ENCODE measurements at regions not wholly inside any gene's neighbourhood (a gene's known extent, or its start where the extent isn't known, plus 50 kb on each side); places are given as distances from the start of the nearest gene placed in this dataset.
"Not testable (repeated sequence)": the region's sequence is repeated elsewhere in the genome, so short reads cannot be mapped to it uniquely, and the experiment has no call there.

DNA sequence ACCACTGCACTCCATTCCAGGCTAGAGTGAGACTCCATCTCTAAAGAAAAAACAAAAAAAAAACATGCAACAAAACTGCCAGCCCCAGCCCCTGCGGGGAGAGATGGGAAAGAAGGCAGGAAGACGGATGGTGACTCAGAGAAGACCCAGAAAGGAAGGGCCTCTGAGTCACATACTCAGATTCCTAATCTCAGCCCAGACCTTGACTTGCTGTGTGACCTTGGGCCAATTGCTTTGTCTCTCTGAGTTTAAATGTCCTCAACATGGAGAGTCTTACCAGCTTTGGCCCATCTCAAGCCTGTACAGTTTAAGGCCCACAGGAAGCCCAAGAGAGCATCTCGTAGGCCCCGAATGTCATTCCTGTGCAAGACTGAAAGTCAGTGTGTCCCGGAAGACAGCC lies 86.5 kb upstream of the LHX1 start:
- no peak for DNase-seq

DNA sequence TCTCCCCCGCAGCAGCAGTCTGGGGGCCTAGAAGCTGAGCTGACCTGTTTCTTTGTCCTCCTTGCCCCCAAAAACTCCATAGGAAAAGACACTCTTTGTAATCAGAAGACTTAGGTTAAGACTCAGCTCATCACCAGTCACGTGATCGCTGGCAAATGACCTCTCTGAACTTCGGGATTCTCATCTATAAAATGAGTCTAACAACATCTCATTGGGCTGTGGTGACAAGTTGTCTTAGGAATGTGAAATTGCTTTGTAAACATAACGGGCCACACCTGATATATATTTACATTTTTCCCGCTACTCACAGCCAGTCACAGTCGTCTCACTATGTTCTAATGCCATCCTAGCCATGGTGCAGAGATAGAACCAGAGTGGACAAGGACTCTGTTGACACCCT lies 86.0 kb upstream of the LHX1 start:
- DNase-seq = no peak

DNA sequence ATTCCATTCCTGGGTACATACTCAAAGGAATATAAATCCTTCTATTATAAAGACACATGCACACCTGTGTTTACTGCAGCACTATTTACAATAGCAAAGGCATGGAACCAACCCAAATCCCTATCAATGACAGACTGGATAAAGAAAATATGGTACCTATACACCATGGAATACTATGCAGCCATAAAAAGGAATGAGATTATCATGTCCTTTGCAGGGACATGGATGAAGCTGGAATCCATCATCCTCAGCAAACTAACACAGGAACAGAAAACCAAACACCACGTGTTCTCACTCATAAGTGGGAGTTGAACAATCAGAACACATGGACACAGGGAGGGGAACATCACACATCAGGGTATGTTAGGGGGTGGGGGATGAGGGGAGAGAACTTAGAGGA lies 84.8 kb upstream of the LHX1 start:
- DNase-seq = not testable (repeated sequence)

DNA sequence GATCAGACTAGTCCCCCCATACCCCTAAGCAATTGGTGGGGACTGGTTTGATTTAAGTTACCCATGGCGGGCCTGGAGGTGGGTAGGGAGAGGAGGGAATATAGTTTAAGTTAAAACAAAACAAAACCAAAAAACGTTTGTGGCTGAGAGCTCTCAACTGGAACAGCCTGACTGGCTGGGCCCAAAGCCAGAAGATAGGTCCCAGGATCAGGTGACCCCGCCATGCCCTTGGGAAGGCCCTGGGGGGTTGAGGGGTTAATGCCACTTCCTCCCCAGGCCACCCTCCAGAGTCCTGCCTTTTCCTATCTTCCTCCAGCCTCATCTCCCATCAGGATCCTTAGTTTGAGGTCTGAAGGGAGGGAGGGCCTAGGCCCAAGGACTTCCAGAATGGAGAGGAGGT lies 82.3 kb upstream of the LHX1 start:
- DNase-seq = no peak

DNA sequence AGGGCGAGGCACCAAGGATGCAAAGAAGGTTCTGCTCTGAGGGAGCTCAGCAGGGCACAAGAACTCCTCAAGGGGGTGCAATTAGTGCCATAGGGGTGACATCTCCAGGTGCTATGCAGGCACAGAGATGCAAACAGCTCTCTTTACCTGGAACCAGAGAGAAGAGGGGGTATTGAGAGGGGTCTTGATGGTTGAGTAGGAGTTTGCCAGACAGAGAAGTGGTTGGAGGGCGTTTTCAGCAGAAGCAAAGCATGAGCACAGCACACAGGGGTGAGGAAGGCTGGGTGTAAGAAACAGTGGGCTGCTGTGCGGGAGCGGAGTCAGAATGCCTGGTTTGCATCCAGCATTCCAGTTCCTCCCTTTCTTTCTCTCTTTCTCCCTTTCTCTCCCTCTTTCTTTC lies 81.8 kb upstream of the LHX1 start:
- DNase-seq = no peak

DNA sequence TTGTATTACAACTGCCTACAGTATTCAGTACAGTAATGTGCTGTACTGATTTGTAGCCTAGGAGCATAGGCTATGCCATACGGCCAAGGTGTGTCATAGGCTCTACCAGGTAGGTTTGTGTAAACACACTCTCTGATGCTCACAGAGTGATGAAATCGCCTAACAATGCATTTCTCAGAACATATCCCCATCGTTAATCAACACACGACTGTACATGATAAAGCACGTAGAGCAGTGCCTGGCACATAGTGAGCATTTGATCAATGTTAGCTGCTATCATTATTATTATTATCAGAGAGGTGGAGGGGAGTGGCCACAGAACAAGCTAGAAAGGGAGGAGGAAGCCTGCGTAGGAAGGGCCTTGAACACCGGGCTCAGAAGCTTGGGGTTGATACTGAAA lies 81.1 kb upstream of the LHX1 start:
- no peak for DNase-seq

DNA sequence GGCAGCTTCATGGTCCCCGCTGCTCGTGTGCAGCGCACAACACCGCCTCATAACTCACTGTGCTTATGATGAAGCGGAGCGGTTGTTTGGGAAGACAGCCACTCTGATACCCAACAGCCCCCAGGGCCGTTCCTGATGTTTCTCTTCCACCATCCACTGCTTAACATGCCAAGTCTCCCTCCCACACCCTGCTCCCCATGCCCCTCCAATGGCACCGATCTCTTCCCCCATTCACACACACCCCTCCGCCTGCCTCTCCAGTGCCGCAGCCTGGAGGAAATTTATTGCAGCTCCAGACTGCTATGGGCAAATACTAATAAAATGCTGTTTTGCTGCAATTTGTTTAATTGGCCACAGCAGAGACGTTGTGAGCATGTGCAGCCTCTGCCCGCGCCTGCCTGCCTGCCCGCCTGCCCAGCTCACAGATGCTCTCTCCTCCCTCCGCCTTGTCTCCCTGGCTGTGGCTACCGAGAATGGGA lies 80.3 kb upstream of the LHX1 start:
- no peak for DNase-seq

DNA sequence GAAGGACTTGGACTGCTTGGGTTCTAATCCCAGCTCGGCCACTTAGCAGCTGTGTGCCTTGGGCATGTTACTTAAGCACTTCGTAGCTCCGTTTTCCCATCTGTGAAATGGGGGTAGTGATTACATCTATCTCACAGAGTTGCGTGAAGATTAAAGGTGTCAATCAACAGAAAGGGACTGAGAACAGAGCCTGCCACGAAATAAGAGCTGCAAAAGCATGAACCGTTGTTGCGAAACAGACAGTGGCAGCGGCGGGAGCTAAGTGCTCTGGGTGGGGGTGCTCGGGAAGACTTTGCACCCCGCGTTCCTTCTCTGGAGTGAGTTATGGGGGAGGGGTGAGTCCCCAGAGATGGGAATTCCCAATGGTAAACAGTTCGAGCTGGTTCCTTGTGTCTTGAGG lies 79.6 kb upstream of the LHX1 start:
- DNase-seq = no peak

DNA sequence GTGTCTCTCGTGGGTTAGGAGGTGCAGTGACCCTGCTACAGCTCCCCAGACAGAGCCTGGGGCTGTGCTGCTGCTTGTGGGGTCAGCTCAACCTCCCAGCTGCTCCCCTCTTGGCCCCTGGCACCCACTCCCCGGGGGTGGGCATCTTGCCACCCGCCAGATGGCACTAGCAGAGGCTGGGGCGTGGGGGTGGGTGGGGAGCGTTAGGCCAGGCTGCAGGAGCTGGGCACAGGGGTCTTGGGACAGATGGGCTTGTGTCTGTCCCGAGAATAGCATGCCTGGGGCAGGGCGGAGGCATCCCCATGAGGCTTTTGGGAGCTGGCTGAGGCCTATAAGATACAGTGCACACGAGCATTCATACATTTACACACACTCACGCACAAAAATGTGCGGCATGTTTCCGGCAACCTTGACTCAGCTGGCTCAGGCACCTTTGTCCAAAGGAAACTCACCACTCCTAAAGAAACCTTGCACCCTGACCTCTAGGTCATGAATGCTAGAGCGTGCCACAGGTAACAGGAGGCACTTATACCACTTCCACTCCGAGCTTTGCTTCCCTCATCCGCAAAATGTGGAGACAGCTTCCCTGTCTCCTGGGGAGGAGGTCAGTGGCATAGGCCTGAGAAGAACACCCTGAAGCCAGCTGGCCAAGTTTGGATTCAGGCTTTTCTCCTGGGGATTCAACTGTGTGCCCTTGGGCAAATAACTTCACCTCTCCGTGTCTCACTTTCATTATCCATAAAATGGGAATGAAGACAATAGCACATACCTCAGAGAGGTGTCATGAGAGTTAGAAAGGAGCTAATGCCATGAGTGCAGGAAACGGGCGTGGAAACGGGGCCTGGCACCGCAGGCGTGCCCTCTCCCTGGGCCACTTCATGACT lies 78.9 kb upstream of the LHX1 start:
- no peak for DNase-seq

DNA sequence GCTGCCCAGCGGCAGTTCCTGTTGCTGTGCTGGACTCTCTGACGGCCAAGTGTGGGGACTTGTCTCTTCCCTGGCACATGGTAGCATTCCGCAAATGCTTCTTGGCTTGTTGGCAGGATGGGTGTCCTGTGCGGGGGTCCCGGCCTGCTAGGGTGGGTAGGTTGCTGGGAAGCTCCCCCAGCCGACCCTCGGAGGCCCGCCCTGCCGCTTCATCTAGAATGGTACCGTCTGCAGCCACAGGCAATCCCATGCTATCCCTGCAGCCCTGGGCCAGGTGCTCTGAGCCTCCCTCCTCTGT lies 78.3 kb upstream of the LHX1 start:
- no peak for DNase-seq

DNA sequence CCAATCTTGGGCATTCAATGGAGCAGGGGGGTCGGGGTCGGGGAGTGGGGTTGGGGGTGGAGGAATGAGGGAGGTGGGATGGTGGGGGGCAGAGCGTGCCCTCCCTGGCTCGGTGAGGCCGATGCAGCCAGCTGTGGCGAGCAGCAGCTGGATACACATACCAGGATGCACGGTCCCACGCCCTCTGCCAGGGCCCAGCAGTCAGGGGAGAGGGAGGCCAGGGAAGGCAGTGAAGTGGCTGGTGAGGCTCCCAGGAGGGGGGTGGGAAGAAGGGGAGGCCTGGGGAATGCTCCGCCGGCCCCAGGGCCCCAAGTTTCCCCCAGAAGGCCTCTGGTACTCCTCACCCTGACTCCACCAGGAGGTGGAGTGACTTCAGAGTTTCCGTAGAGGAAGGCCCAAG lies 77.6 kb upstream of the LHX1 start:
- DNase-seq = no peak

DNA sequence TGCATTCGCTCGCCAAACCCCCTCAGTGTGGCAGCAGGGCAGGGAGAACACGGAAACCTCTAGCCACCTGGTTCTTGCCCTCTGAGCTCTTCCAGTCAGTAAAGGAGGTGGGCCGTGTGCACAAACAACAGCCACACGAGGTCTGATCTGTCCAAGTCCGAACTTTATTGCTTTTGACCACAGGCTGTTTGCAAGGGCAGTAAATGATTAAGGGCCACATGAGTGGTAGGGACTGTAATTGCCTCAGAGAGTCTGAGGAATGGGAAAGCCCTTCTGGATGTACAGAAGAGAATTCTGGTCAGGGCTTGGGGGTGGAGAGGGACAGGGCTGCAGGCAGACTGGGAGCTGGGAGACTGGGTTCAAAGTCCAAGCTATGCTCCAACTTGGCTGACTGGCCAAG lies 75.7 kb upstream of the LHX1 start:
- DNase-seq = no peak

DNA sequence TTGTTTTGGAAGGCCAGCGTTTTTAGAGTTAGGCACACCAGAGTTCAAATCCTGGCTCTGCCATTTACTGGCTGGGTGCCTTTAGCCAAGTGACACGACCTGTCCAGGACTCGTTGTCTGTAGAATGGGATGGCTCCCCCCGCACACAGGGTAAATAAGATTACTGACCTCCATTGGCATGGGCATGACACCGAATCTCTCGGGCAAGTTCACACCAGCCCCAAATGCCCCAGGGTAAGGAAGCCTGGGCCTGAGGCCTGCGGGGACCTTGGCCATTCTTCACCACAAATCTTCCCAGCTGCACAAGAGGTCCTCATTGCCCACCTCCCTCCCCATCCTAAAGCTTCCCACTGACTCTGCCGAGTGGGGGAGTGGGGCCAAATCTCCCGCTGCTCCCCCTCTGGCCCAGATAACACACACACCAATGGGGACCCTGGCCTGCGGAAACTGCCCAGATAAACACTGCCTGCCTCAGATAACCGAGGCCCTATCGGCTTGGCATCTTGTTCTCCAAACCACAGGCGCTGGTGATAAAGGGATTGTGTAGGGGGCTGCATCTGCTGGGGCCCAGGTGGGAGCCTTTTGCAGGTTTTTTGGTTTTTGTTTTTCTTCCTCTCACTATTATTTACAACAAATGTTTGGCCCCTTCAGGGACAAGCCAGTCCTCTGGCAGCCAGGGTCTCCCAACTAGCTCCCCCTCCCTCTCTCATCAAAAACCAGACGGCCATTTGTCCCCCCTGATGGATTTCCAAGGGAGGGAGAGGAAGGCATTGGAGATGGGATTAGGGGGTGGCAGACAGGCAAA lies 75.0 kb upstream of the LHX1 start:
- DNase-seq = no peak

DNA sequence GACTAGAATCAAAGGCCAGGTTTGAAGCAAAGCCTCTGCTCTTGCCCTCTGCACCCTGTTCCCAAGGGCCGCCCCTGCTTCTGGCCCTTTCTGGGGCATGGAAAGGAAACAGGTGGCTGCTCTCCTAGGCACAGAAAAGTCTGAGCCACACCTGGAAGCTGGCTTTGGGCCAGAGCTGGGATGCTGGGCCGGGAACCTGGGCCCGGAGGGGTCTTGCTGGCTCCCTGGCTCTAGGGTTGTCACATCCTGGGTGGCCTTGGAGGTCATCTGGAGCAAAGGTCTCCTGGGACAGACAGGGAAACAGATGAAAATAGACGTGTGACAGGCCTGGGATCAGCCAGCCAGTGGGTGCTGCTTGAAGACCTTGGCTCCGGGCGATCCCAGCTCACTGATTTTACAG lies 74.1 kb upstream of the LHX1 start:
- DNase-seq = no peak

DNA sequence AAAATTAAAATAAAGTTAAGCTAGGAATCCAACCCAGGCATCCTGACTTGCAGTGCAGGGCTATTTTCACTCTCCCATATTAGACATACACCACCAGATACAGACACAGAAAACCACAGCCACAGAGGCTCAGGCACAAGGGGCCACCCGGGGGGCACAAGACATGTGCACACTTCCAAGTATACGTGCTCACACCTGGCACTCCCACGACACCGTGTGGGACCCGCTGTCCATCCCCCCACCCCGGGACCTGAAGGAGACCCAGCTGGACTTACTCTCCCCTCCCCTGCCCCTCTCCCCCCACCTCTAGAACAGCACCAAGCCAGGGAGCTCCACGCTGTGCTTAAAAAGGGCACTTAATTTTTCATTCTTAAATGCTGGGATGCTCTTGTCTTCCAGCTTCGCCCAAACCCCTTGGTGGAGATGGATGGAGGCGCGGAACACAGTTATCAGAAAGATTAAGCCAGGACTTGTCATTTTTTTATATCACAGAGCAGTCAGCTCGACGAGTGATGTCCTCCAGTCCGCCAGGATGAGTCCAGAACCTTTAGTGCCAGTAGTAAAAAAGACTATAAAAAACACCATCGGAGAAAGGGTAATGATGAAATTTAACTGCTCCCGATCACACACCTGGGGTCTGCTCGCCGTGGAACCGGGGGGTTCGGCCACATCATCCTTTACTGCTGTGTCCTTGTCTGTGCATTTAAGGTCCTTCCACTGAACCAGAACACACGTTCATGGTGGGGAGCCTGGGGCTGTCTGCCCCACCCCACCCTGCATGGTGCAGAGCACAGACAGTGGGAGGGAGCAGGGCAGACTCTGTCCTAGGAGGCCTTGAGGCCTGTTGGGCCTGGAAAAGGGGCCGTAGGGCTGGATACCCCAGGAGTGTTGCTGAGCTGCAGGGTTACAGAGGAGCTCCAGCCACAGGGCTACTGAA lies 73.3 kb upstream of the LHX1 start:
- DNase-seq = no peak

DNA sequence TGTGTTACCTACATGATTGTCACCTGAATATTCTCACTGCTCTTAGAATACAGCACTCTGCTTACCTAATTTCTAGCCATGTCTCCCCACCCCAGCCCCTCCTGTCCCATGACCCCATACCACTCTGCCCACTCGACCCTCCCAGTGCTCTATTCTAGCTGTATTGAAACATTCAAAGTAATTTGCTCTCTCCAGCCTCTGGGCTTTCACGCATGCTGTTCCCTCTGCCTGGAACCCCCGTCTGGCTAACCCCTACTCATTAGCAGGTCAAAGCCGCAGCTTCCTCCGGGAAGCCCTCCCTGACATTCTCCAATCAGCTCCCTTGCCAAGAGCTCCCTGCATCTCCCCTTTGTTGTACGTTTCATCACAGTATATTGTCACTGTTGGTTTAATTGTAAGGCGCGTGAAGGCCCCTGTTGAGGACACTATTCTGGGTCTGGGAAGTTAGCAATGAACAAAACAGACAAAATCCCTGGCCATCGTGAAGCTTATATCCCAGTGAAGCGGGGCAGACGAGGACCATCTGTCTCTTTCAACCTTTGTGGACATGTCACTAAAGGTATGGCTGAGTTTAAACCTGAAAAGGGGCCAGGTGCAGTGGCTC lies 72.3 kb upstream of the LHX1 start:
- no peak for DNase-seq

DNA sequence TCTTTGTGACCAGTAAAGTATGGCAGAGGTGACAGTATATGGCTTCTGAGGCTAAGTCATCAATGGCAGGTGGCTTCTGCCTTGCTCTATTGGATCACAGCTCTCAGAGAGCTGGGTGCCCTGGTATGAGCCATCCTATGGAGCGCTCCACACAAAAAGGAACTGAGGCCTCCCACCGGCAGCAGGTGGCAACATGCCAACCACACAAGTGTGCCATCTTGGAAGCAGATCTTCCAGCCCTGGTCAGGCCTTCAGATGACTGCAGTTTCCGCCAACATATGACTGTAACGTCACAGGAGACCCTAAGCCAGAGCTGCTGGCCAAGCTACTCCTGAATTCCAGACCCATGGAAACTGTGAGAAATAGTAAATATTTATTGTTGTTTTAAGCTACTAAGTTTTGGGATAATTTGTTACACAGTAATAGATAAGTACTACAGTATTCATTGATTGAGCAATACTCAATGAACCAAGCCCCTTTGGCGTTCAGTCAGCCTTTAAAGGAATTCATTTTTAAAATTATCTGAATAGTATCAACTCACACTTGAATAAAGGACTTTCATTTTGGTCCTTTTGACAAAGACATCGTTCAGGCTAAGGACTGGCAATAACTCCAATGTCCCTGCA lies 69.4 kb upstream of the LHX1 start:
- DNase-seq = no peak

DNA sequence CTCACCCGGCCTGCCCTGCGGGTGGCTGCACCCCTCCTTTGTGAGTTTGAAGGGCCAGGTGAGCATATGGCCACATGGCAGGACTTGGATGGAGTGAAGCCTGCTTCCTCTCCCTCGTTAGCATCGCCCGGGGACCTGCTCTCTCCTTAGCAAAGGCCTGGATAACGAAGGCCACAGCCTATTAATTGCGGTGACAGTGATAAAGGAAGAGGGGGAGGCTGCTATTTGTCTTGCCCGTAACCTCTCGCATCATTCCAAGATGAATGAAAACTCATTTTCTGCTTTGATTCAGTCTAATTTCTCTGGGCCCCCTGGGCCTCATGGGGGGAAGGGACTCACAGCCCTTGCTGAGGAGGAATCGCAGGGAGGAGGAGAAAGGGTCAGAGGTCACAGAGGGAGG lies 68.5 kb upstream of the LHX1 start:
- DNase-seq = no peak

DNA sequence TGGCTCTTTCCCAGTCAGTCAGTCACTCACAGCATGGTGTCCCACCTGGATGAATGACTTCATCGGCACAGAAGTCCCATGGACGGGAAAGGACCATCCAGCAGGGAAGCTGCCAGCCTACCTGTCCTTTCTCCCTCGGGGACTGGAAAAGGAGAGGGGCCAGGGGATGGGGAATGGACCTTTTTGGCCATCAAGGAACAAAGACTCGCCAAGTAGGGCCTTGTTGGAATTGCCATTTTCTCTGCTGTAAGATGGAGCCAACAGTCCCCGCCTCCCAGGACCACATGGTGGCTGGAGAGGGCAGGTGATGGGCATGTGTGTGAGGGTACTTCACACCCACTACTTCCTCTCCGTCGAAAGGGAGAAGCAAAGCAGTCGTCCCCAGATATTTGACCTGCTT lies 67.8 kb upstream of the LHX1 start:
- no peak for DNase-seq

DNA sequence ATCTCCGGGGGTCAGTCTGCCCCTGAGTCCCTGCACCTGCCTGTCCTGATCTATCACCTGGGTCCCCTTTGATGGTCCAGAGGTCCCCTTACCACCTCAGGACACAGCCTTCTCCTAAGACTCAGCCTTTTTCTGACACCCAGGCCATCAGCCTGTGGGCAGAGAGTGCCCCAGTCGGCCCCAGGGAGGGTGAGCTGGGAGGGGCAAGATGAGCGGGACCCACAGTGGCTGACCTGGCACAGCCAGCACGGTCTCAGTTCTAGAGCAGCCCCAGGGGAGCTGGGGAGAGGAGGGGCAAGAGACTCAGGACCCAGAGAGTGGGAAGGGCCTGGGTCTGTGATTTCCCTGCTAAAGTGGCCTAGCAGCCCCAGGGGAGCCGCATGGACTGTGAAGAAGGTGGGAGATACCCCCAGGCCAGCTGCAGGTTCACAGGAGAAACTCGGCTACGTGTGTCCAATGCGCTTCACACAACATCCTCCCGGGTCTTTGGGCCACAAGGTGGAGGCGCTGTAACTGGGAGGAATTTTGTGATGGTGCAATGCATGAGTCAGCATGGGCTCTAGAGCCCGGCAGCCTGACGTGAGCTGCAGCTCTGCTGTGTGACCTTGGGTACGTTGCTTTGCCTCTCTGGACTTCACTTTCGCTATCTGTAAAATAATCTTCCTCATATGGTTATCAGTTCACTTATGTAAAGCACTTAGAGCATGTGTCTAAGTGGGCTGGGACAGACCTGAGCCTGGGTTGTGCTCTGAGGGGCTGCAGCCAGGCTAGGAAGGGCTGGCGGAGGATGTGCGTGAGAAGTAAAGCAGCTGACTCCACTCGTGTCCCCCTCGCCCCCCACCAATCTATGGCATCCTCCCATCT lies 67.2 kb upstream of the LHX1 start:
- no peak for DNase-seq

DNA sequence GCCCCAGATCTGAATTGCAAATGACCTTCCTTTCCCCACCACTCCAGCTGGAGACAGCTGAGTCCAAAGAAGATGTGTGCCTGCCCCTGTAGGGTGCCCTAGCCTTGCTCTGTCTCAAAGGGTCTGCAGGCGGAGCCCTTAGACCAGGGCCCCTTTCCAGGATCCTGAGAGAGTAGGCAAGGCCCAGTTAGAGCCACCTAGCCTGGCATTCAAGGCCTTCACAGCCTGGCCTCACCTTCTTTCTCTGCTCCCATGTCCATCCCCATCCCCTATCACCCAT lies 66.6 kb upstream of the LHX1 start:
- no peak for DNase-seq

Data from T1000 (cell line).